ENCODE measurements at regions not wholly inside any gene's neighbourhood (a gene's known extent, or its start where the extent isn't known, plus 50 kb on each side); places are given as distances from the start of the nearest gene placed in this dataset.
"Not testable (repeated sequence)": the region's sequence is repeated elsewhere in the genome, so short reads cannot be mapped to it uniquely, and the experiment has no call there.

DNA sequence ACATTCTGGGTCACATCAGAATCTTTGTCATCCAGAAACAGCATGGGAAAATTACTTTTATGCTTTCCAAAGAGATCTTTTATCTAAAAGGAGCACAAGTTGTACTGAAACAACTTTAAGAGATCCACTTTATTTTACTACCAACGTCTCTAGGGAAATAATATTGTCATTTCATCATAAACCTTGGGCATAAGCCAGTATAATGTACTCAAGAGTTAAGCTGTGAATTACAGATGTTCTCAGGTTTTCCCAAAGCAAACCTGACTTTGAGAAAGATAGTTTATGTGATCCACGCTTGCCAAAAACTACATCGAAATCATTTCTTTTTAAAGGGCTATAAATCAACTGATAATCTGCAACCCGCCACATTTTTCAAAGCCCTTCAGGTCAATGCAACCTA is 124.1 kb upstream of the CRBN start:
- Histone ChIP-seq H3K27ac (replicated peaks in 1 of 4) (no peak overlapping the region), H3K9me3 (no peaks in the 10 kb centered on the region), H3K27me3 (no peaks in the 10 kb centered on the region), H3K4me1 (no peaks in the 10 kb centered on the region), H3K36me3 (no peaks in the 10 kb centered on the region), H3K4me3 (no peak overlapping the region)
- intact Hi-C loops (cut with DNase I): no loop called here
- WGBS: 30% methylated on average over 4 of the region's 4 CpGs
- TF ChIP-seq POLR2A (IDR thresholded peaks at IDR 0.05; ENCODE audit: low read depth): no peak
- TF ChIP-seq POLR2AphosphoS5 (IDR thresholded peaks at IDR 0.05): no peak
- TF ChIP-seq EP300 (IDR thresholded peaks at IDR 0.05): no peak
- TF ChIP-seq, protein P1, sequence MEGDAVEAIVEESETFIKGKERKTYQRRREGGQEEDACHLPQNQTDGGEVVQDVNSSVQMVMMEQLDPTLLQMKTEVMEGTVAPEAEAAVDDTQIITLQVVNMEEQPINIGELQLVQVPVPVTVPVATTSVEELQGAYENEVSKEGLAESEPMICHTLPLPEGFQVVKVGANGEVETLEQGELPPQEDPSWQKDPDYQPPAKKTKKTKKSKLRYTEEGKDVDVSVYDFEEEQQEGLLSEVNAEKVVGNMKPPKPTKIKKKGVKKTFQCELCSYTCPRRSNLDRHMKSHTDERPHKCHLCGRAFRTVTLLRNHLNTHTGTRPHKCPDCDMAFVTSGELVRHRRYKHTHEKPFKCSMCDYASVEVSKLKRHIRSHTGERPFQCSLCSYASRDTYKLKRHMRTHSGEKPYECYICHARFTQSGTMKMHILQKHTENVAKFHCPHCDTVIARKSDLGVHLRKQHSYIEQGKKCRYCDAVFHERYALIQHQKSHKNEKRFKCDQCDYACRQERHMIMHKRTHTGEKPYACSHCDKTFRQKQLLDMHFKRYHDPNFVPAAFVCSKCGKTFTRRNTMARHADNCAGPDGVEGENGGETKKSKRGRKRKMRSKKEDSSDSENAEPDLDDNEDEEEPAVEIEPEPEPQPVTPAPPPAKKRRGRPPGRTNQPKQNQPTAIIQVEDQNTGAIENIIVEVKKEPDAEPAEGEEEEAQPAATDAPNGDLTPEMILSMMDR (IDR thresholded peaks at IDR 0.05): no peak
- no peak for DNase-seq (ENCODE audit: extremely low spot score)

DNA sequence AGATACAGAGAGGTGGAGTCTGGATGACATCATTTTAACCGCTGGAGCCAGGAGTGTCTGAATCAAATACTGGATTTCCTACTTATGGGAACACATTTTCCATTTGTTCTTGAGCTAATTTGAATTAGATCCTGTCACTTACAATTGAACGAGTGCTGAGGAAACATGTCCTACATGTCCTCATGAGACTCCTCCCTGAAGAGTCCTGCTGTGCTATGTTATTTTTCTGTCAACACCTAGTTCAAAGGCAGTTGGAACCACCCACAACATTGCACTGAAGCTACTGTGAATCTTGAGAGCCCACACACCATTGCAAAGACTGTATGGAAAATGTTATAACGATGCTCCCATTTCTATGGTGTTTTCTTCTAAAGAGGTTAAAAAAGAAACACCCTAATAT is 123.5 kb upstream of the CRBN start:
- no peak for DNase-seq (ENCODE audit: extremely low spot score)
- H3K27ac ChIP-seq (replicated peaks in 1 of 4): no peak overlapping the region
- intact Hi-C loops (cut with DNase I): no loop called here
- no peaks in the 10 kb centered on the region for H3K9me3 ChIP-seq
- TF ChIP-seq POLR2AphosphoS5 (IDR thresholded peaks at IDR 0.05): no peak
- TF ChIP-seq EP300 (IDR thresholded peaks at IDR 0.05): no peak
- no peak for TF ChIP-seq POLR2A (IDR thresholded peaks at IDR 0.05; ENCODE audit: low read depth)
- TF ChIP-seq, protein P1 (IDR thresholded peaks at IDR 0.05): no peak
- no peaks in the 10 kb centered on the region for H3K36me3 ChIP-seq
- WGBS: 62% methylated on average over 3 of the region's 3 CpGs
- no peak overlapping the region for H3K4me3 ChIP-seq
- no peaks in the 10 kb centered on the region for H3K27me3 ChIP-seq
- H3K4me1 ChIP-seq: no peaks in the 10 kb centered on the region

DNA sequence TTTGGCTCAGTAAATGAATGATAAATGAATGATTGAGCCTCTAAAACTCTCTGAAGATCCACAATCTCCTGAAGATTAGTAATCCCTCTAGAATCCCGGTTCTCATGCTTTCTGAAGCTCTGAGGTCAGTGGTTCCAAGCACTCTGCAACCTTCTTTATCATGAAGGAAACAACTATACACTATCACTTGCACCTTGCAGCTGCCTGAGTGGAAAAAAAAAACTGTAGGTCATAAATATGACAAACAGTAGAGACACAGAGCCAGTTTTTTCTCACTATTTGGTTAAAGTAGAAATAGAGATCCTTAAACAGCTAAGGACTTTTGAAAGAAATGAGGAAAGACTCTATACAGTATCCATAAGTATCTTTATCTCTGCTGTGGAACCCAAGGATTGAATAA is 122.0 kb upstream of the CRBN start:
- WGBS: 75% methylated on average over 1 of the region's 1 CpG
- H3K27ac ChIP-seq (replicated peaks in 1 of 4): no peak overlapping the region
- no peak for DNase-seq (ENCODE audit: extremely low spot score)
- no peaks in the 10 kb centered on the region for H3K27me3 ChIP-seq
- H3K4me3 ChIP-seq: no peak overlapping the region
- TF ChIP-seq, protein P1 (IDR thresholded peaks at IDR 0.05): no peak
- TF ChIP-seq EP300 (IDR thresholded peaks at IDR 0.05): no peak
- no peaks in the 10 kb centered on the region for H3K36me3 ChIP-seq
- no peaks in the 10 kb centered on the region for H3K4me1 ChIP-seq
- no peaks in the 10 kb centered on the region for H3K9me3 ChIP-seq
- intact Hi-C loops (cut with DNase I): no loop called here

GRCh38 chr3:3296979-3297381 is 117.5 kb upstream of the CRBN start:
- 48% methylated on average over 5 of the region's 5 CpGs for WGBS
- intact Hi-C loops (cut with DNase I): no loop called here
- no peaks in the 10 kb centered on the region for H3K4me1 ChIP-seq
- H3K27ac ChIP-seq (replicated peaks in 1 of 4): no peak overlapping the region
- H3K9me3 ChIP-seq: peaks cover 0 to 10% (median 2%) of the 10 kb centered on the region in 4 donors
- DNase-seq (ENCODE audit: extremely low spot score): no peak
- H3K4me3 ChIP-seq: no peak overlapping the region
- TF ChIP-seq POLR2A (IDR thresholded peaks at IDR 0.05; ENCODE audit: low read depth) (no peak), EP300 (IDR thresholded peaks at IDR 0.05) (no peak), POLR2AphosphoS5 (IDR thresholded peaks at IDR 0.05) (no peak)
- TF ChIP-seq, protein P1 (IDR thresholded peaks at IDR 0.05): no peak
- no peaks in the 10 kb centered on the region for H3K36me3 ChIP-seq
- no peaks in the 10 kb centered on the region for H3K27me3 ChIP-seq

GRCh38 chr3:3295586-3295985 is 116.1 kb upstream of the CRBN start:
- Histone ChIP-seq H3K4me3 (no peak overlapping the region), H3K9me3 (peaks cover 0 to 10% (median 2%) of the 10 kb centered on the region in 4 donors), H3K27me3 (no peaks in the 10 kb centered on the region), H3K27ac (replicated peaks in 1 of 4) (no peak overlapping the region), H3K4me1 (no peaks in the 10 kb centered on the region), H3K36me3 (no peaks in the 10 kb centered on the region)
- no peak for DNase-seq (ENCODE audit: extremely low spot score)
- WGBS: 92% methylated on average over 1 of the region's 1 CpG
- intact Hi-C loops (cut with DNase I): no loop called here
- no peak for TF ChIP-seq EP300 (IDR thresholded peaks at IDR 0.05)
- no peak for TF ChIP-seq POLR2AphosphoS5 (IDR thresholded peaks at IDR 0.05)
- no peak for TF ChIP-seq POLR2A (IDR thresholded peaks at IDR 0.05; ENCODE audit: low read depth)
- TF ChIP-seq, protein P1 (IDR thresholded peaks at IDR 0.05): no peak

DNA sequence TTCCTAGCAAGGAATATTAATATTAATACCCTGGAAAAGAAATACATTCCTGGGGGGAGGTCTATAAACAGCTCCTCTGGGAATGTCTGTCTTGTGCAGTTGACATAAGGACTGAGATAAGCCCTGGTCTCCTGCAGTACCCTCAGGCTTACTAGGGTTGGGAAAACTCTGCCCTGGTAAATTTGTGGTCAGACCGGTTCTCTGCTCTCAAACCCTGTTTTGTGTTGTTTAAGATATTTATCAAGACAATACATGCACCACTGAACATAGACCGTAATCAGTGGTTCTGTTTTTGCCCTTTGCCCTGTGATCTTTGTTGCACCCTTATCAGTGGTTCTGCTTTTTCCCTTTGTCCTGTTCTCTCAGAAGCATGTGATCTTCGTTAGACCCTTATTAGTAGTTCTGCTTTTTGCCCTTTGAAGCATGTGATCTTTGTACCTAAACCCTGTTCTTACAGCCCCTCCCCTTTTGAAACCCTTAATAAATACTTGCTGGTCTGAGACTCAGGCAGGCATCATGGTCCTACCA is 112.3 kb upstream of the CRBN start:
- H3K9me3 ChIP-seq; H3K4me3 ChIP-seq; H3K4me1 ChIP-seq; H3K27ac ChIP-seq (replicated peaks in 1 of 4); H3K36me3 ChIP-seq; DNase-seq (ENCODE audit: extremely low spot score); intact Hi-C loops (cut with DNase I); H3K27me3 ChIP-seq: not testable (repeated sequence)
- WGBS: 85% methylated on average over 3 of the region's 3 CpGs
